SK-N-SH (cell line): ENCODE measurements at regions not wholly inside any gene's neighbourhood (a gene's known extent, or its start where the extent isn't known, plus 50 kb on each side); places are given as distances from the start of the nearest gene placed in this dataset.

ENCODE experiments used
- CTCF ChIA-PET: fragments of 300-600, 350-600 bp; formaldehyde crosslinking; extraction: SDS; loops from one replicate; lab custom pipeline; 2021; lab: Yijun Ruan, JAX
- POLR2A ChIA-PET: fragments of 350-600 bp; sonication (Branson Sonifier 250); formaldehyde crosslinking; extraction: SDS; loops from one replicate; lab custom pipeline; 2020; ENCODE audit warnings: antibody characterized with exemption, inconsistent platforms; lab: Yijun Ruan, JAX
- DNase-seq: peaks from one replicate; pipeline ENCODE4 v3.0.0; 2012
- H2AFZ ChIP-seq: fragments of 200-600 bp; sonication (generic); 2 replicates; pipeline ENCODE4 v1.8.1; 2016; ENCODE audit warnings: antibody characterized with exemption, mild to moderate bottlenecking, low read depth
- H3F3A ChIP-seq: fragments of 200-600 bp; sonication (generic); replicated peaks from 2 replicates; pipeline ENCODE3; 2016; ENCODE audit warnings: antibody characterized with exemption, mild to moderate bottlenecking; ENCODE audit not compliant: insufficient read depth
- H3K27ac ChIP-seq, 2 experiments: fragments of 200-500 bp in 1 of 2; fragments of 200-600 bp in 1 of 2; sonication (Bioruptor generic) in 1 of 2; sonication (generic), shearing (Covaris generic) in 1 of 2; 2 replicates each; pipeline versions ENCODE4 v1.5.1 to v1.6.1; 2014 to 2016; ENCODE audit warnings: low read depth in 2 of 2, inconsistent platforms in 1 of 2, low read length in 1 of 2, mild to moderate bottlenecking in 1 of 2, mixed read lengths in 1 of 2
- H3K27me3 ChIP-seq: fragments of 200-600 bp; sonication (generic), shearing (Covaris generic); 2 replicates; pipeline ENCODE4 v1.6.1; 2016; ENCODE audit warnings: mixed run types; ENCODE audit not compliant: insufficient read depth
- H3K36me3 ChIP-seq, 2 experiments: fragments of 200-500 bp in 1 of 2; fragments of 200-600 bp in 1 of 2; sonication (Bioruptor generic) in 1 of 2; sonication (generic) in 1 of 2; replicated peaks in 1 of 2; 2 replicates each; pipeline versions ENCODE3 to v1.5.1; 2014 to 2016; ENCODE audit warnings: low read length in 1 of 2, mild to moderate bottlenecking in 1 of 2; ENCODE audit not compliant: insufficient read depth in 2 of 2, control insufficient read depth in 1 of 2
- H3K4me1 ChIP-seq, 2 experiments: fragments of 200-500 bp in 1 of 2; fragments of 200-600 bp in 1 of 2; sonication (Bioruptor generic) in 1 of 2; sonication (generic), shearing (Covaris generic) in 1 of 2; 2 replicates each; pipeline versions ENCODE4 v1.5.1 to v1.6.1; 2014 to 2016; ENCODE audit warnings: low read depth in 1 of 2, low read length in 1 of 2, mixed run types in 1 of 2; ENCODE audit not compliant: insufficient read depth in 2 of 2, control insufficient read depth in 1 of 2
- H3K4me2 ChIP-seq: fragments of 200-600 bp; sonication (generic), shearing (Covaris generic); 2 replicates; pipeline ENCODE4 v1.6.1; 2017; ENCODE audit warnings: mixed run types
- H3K4me3 ChIP-seq, 2 experiments: fragments of 200-500 bp in 1 of 2; fragments of 200-600 bp in 1 of 2; sonication (Bioruptor generic) in 1 of 2; sonication (generic), shearing (Covaris generic) in 1 of 2; 2 replicates each; pipeline versions ENCODE4 v1.5.1 to v1.8.1; 2014 to 2016; ENCODE audit warnings: low read depth in 2 of 2, inconsistent platforms in 1 of 2, low read length in 1 of 2, mild to moderate bottlenecking in 1 of 2, mixed read lengths in 1 of 2, moderate library complexity in 1 of 2
- H3K79me2 ChIP-seq: fragments of 200-600 bp; sonication (generic); 2 replicates; pipeline ENCODE4 v1.8.1; 2017; ENCODE audit warnings: mild to moderate bottlenecking; ENCODE audit not compliant: insufficient read depth
- H3K9ac ChIP-seq: fragments of 200-600 bp; sonication (generic); 2 replicates; pipeline ENCODE4 v1.6.1; 2017; ENCODE audit warnings: mixed run types
- H3K9me2 ChIP-seq: fragments of 200-600 bp; sonication (generic); 2 replicates; pipeline ENCODE4 v1.6.1; 2017; ENCODE audit warnings: mixed run types
- H3K9me3 ChIP-seq: fragments of 200-600 bp; sonication (generic); 2 replicates; pipeline ENCODE4 v1.6.1; 2017; ENCODE audit warnings: mixed run types, mild to moderate bottlenecking, moderate library complexity
- H4K20me1 ChIP-seq: fragments of 200-600 bp; sonication (generic); 2 replicates; pipeline ENCODE4 v1.6.1; 2017; ENCODE audit warnings: mild to moderate bottlenecking, mixed run types; ENCODE audit not compliant: insufficient read depth
- CHD2 ChIP-seq: fragments of 150-350 bp; IDR thresholded peaks from 2 replicates; pipeline ENCODE4 v1.6.1; 2018; ENCODE audit warnings: low read length; ENCODE audit not compliant: partially characterized antibody
- ELF1 ChIP-seq: IDR thresholded peaks from 2 replicates; pipeline ENCODE4 v1.4.0; 2012
- FOXM1 ChIP-seq: IDR thresholded peaks from 2 replicates; pipeline ENCODE4 v1.4.0; 2012; ENCODE audit warnings: low read depth, mild to moderate bottlenecking
- GATA2 ChIP-seq: sonication (generic); formaldehyde crosslinking; IDR thresholded peaks from 2 replicates; pipeline ENCODE4 v1.5.0; 2020; ENCODE audit warnings: mild to moderate bottlenecking, missing genetic modification reagents
- MAX ChIP-seq: IDR thresholded peaks from 2 replicates; pipeline ENCODE4 v1.4.0; 2012; ENCODE audit warnings: low read depth
- PBX3 ChIP-seq: IDR thresholded peaks from 2 replicates; pipeline ENCODE4; 2012
- RAD21 ChIP-seq: IDR thresholded peaks from 2 replicates; pipeline ENCODE4 v1.6.1; 2012; ENCODE audit warnings: mild to moderate bottlenecking, low read length
- TAF1 ChIP-seq: IDR thresholded peaks from 2 replicates; pipeline ENCODE4 v1.6.1; 2012; ENCODE audit warnings: low read depth, mild to moderate bottlenecking, low read length, moderate library complexity, borderline replicate concordance
- WGBS: methylation state at CpG from one replicate; pipeline ENCODE4 v1.1.6; 2017; ENCODE audit warnings: low lambda C conversion rate; 5-methylcytosine and 5-hydroxymethylcytosine counted together
- TF ChIP-seq, protein P1 (sequence below): IDR thresholded peaks from 2 replicates; pipeline ENCODE4 v1.4.0; 2012; ENCODE audit warnings: low read depth, borderline replicate concordance
- TF ChIP-seq, protein P2 (sequence below): IDR thresholded peaks from 2 replicates; pipeline ENCODE4 v1.6.1; 2012; ENCODE audit warnings: mild to moderate bottlenecking, low read depth, low read length, moderate library complexity
- TF ChIP-seq, protein P3 (sequence below): fragments of 200-600 bp; sonication (generic); IDR thresholded peaks from 2 replicates; pipeline ENCODE4 v1.6.1; 2017; ENCODE audit warnings: antibody characterized with exemption, mild to moderate bottlenecking, moderate library complexity
- TF ChIP-seq, protein P4 (sequence below): fragments of 150-350 bp; IDR thresholded peaks from 2 replicates; pipeline ENCODE4 v1.6.1; 2016; ENCODE audit warnings: mild to moderate bottlenecking, low read depth, low read length

- TF ChIP-seq PBX3 (no peak), RAD21 (peak; percentile 38), MAX (no peak), GATA2 (CRISPR knock-in tag) (peak; percentile 96), FOXM1 (no peak), CHD2 (peak; percentile 87), ELF1 (no peak), TAF1 (no peak)
- TF ChIP-seq, protein P1, sequence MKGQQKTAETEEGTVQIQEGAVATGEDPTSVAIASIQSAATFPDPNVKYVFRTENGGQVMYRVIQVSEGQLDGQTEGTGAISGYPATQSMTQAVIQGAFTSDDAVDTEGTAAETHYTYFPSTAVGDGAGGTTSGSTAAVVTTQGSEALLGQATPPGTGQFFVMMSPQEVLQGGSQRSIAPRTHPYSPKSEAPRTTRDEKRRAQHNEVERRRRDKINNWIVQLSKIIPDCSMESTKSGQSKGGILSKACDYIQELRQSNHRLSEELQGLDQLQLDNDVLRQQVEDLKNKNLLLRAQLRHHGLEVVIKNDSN, result no peak
- TF ChIP-seq, protein P2, sequence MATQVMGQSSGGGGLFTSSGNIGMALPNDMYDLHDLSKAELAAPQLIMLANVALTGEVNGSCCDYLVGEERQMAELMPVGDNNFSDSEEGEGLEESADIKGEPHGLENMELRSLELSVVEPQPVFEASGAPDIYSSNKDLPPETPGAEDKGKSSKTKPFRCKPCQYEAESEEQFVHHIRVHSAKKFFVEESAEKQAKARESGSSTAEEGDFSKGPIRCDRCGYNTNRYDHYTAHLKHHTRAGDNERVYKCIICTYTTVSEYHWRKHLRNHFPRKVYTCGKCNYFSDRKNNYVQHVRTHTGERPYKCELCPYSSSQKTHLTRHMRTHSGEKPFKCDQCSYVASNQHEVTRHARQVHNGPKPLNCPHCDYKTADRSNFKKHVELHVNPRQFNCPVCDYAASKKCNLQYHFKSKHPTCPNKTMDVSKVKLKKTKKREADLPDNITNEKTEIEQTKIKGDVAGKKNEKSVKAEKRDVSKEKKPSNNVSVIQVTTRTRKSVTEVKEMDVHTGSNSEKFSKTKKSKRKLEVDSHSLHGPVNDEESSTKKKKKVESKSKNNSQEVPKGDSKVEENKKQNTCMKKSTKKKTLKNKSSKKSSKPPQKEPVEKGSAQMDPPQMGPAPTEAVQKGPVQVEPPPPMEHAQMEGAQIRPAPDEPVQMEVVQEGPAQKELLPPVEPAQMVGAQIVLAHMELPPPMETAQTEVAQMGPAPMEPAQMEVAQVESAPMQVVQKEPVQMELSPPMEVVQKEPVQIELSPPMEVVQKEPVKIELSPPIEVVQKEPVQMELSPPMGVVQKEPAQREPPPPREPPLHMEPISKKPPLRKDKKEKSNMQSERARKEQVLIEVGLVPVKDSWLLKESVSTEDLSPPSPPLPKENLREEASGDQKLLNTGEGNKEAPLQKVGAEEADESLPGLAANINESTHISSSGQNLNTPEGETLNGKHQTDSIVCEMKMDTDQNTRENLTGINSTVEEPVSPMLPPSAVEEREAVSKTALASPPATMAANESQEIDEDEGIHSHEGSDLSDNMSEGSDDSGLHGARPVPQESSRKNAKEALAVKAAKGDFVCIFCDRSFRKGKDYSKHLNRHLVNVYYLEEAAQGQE, result no peak
- TF ChIP-seq, protein P3, sequence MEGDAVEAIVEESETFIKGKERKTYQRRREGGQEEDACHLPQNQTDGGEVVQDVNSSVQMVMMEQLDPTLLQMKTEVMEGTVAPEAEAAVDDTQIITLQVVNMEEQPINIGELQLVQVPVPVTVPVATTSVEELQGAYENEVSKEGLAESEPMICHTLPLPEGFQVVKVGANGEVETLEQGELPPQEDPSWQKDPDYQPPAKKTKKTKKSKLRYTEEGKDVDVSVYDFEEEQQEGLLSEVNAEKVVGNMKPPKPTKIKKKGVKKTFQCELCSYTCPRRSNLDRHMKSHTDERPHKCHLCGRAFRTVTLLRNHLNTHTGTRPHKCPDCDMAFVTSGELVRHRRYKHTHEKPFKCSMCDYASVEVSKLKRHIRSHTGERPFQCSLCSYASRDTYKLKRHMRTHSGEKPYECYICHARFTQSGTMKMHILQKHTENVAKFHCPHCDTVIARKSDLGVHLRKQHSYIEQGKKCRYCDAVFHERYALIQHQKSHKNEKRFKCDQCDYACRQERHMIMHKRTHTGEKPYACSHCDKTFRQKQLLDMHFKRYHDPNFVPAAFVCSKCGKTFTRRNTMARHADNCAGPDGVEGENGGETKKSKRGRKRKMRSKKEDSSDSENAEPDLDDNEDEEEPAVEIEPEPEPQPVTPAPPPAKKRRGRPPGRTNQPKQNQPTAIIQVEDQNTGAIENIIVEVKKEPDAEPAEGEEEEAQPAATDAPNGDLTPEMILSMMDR, result no peak
Observed at GRCh38 chr4:38382520-38382919, 281.5 kb upstream of the KLF3 start (continued).

DNA sequence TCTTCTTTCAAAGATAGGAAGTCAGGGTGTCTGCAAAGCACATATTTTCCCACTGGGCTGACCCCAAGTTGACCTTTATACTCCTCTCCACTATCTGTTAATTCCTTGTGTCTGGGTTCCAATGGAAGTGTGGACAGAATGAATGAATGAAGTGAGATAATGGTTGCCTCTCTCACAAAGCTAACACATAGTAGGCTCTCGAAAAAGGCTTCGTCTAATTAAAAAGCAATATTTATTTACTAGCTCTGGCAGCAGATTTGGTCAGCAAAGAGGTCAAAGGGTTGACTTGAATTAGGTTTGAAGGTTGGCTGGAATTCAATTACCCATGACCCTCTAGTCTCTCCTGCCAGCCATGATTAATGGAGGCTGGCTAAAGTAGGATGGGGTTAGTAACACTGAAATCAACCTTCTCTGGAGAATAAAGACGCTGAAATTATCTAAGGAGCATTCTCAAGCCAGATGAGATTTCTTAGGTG lies 280.3 kb upstream of the KLF3 start:
- no peak overlapping the region for H3K9ac ChIP-seq
- no peaks in the 10 kb centered on the region for H3K9me2 ChIP-seq
- H3K27me3 ChIP-seq, result no peaks in the 10 kb centered on the region
- H3K9me3 ChIP-seq, result no peaks in the 10 kb centered on the region
- H3K79me2 ChIP-seq, result no peaks in the 10 kb centered on the region
- no peak for DNase-seq
- no peak overlapping the region for H2AFZ ChIP-seq
- POLR2A ChIA-PET, result interaction anchor here (0.6 kb wide), 1 partner anchor 12 kb away, joined by 8 read pairs; no protein-coding TSS in a partner anchor
- no peaks in the 10 kb centered on the region for H3K36me3 ChIP-seq
- no peak overlapping the region for H3K4me2 ChIP-seq
- H3K4me3 ChIP-seq, result no peak overlapping the region
- peaks cover 0 to 42% of the 10 kb centered on the region in 2 experiments; a peak in 2 of 4 replicates for H3K4me1 ChIP-seq
- peak overlapping the region in 1 of 2 experiments; percentile 99; a peak in 2 of 4 replicates for H3K27ac ChIP-seq
- WGBS, result 26% methylated on average over 3 of the region's 3 CpGs
- no peaks in the 10 kb centered on the region for H3F3A ChIP-seq
- 0 out of 2 replicates have a peak, but pooled peaks have one; percentile 15 for TF ChIP-seq PBX3
- TF ChIP-seq, protein P4, sequence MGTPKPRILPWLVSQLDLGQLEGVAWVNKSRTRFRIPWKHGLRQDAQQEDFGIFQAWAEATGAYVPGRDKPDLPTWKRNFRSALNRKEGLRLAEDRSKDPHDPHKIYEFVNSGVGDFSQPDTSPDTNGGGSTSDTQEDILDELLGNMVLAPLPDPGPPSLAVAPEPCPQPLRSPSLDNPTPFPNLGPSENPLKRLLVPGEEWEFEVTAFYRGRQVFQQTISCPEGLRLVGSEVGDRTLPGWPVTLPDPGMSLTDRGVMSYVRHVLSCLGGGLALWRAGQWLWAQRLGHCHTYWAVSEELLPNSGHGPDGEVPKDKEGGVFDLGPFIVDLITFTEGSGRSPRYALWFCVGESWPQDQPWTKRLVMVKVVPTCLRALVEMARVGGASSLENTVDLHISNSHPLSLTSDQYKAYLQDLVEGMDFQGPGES, result no peak
- TF ChIP-seq, all 33 proteins: peak for 1
- CTCF ChIA-PET, result interaction anchor here (1.0 to 1.5 kb wide), 5 partner anchors 21 to 292 kb away, joined by 3 to 5 read pairs (median 4); no protein-coding TSS in a partner anchor
- no peaks in the 10 kb centered on the region for H4K20me1 ChIP-seq
